K562 (cell line): ENCODE measurements at regions not wholly inside any gene's neighbourhood (a gene's known extent, or its start where the extent isn't known, plus 50 kb on each side); places are given as distances from the start of the nearest gene placed in this dataset.

Source experiments
- ASH1L ChIP-seq: fragments of 450-650 bp; IDR thresholded peaks from 2 replicates; pipeline ENCODE4 v1.6.1; 2018; ENCODE audit warnings: borderline replicate concordance, mild to moderate bottlenecking, low read depth; ENCODE audit not compliant: partially characterized antibody
- GATA2 ChIP-seq: sonication (generic); formaldehyde crosslinking; IDR thresholded peaks from 2 replicates; pipeline ENCODE4 v1.4.0; 2020; ENCODE audit warnings: mild to moderate bottlenecking, missing genetic modification reagents
- GATAD2B ChIP-seq: fragments of 450-650 bp; IDR thresholded peaks from 2 replicates; pipeline ENCODE4 v1.6.1; 2017; ENCODE audit warnings: mild to moderate bottlenecking, borderline replicate concordance
- JUND ChIP-seq, 2 experiments: IDR thresholded peaks; 2 replicates in 1 of 2; 3 replicates in 1 of 2; pipeline ENCODE4 v1.6.1; 2011; ENCODE audit warnings: borderline replicate concordance in 2 of 2, low read depth in 2 of 2, low read length in 2 of 2, improper control_type of control experiment in 1 of 2, missing biosample characterization in 1 of 2, missing genetic modification characterization in 1 of 2, missing genetic modification reagents in 1 of 2
- MAFG ChIP-seq: fragments of 450-650 bp; conservative IDR thresholded peaks from 2 replicates; pipeline ENCODE4 v1.6.1; 2016; ENCODE audit warnings: missing genetic modification characterization, missing compliant biosample characterization
- NR3C1 ChIP-seq: sonication (generic); formaldehyde crosslinking; IDR thresholded peaks from 2 replicates; pipeline ENCODE4 v1.8.1; 2022; ENCODE audit warnings: missing genetic modification reagents
- POLR2A ChIP-seq: fragments of 450-650 bp; conservative IDR thresholded peaks from 2 replicates; pipeline ENCODE4 v1.6.1; 2016
- ZNF232 ChIP-seq: sonication (generic); formaldehyde crosslinking; IDR thresholded peaks from 2 replicates; pipeline ENCODE4 v1.8.0; 2022; ENCODE audit warnings: mild to moderate bottlenecking, missing genetic modification reagents
- TF ChIP-seq, protein P1 (sequence below): fragments of 250-450 bp; sonication (Bioruptor Pico); IDR thresholded peaks from 2 replicates; pipeline ENCODE4 v1.4.0; 2020; ENCODE audit warnings: borderline replicate concordance
- TF ChIP-seq, protein P2 (sequence below): sonication (generic); formaldehyde crosslinking; IDR thresholded peaks from 2 replicates; pipeline ENCODE4 v1.9.0; 2022; ENCODE audit warnings: mild to moderate bottlenecking, missing genetic modification reagents
- TF ChIP-seq, protein P3 (sequence below), 2 experiments: fragments of 450-650 bp in 1 of 2; sonication (generic) in 1 of 2; formaldehyde crosslinking in 1 of 2; IDR thresholded peaks in 1 of 2; conservative IDR thresholded peaks in 1 of 2; 2 replicates each; pipeline versions ENCODE4 v1.6.1 to v1.8.1; 2016 to 2023; ENCODE audit warnings: mild to moderate bottlenecking in 2 of 2, moderate library complexity in 2 of 2, inconsistent platforms in 1 of 2, missing genetic modification reagents in 1 of 2
- TF ChIP-seq, protein P4 (sequence below), 3 experiments: IDR thresholded peaks in 2 of 3; conservative IDR thresholded peaks in 1 of 3; 2 replicates each; pipeline ENCODE4 v1.5.1; 2011 to 2012; ENCODE audit warnings: low read length in 3 of 3, mild to moderate bottlenecking in 3 of 3, control low read depth in 2 of 3, improper control_type of control experiment in 1 of 3, inconsistent platforms in 1 of 3, low read depth in 1 of 3, mixed read lengths in 1 of 3, moderate library complexity in 1 of 3; ENCODE audit not compliant: insufficient read depth in 2 of 3

DNA sequence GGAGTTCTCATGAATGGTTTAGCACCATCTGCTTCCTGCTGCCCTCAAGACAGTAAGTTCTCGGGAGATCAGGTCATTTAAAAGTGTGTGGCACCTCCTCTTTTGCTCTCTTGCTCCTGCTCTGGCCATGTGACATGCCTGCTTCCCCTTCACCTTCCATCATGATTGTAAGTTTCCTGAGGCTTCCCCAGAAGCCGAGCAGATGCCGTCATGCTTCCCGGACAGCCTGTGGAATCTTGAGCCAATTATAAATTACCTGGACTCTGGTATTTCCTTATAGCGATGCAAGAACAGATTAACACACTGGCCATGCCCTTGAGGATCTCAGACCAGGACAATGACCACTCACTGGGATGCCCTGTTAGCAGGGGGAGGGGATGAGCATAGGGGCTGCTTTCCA is 212.3 kb downstream of the MATN1 start:
- TF ChIP-seq, protein P1, sequence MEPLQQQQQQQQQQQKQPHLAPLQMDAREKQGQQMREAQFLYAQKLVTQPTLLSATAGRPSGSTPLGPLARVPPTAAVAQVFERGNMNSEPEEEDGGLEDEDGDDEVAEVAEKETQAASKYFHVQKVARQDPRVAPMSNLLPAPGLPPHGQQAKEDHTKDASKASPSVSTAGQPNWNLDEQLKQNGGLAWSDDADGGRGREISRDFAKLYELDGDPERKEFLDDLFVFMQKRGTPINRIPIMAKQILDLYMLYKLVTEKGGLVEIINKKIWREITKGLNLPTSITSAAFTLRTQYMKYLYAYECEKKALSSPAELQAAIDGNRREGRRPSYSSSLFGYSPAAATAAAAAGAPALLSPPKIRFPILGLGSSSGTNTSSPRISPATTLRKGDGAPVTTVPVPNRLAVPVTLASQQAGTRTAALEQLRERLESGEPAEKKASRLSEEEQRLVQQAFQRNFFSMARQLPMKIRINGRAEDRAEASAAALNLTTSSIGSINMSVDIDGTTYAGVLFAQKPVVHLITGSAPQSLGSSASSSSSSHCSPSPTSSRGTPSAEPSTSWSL (CRISPR knock-in tag), result no peak
- TF ChIP-seq POLR2A, result no peak
- no peak for TF ChIP-seq ZNF232
- TF ChIP-seq, protein P2, sequence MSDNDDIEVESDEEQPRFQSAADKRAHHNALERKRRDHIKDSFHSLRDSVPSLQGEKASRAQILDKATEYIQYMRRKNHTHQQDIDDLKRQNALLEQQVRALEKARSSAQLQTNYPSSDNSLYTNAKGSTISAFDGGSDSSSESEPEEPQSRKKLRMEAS, result no peak
- TF ChIP-seq, protein P3, sequence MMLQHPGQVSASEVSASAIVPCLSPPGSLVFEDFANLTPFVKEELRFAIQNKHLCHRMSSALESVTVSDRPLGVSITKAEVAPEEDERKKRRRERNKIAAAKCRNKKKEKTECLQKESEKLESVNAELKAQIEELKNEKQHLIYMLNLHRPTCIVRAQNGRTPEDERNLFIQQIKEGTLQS (IDR thresholded peaks at IDR 0.05), result no peak
- TF ChIP-seq, protein P3 (CRISPR knock-in tag; conservative IDR thresholded peaks at IDR 0.05), result no peak
- no peak for TF ChIP-seq MAFG (tag)
- no peak for TF ChIP-seq NR3C1 (CRISPR knock-in tag)
- no peak for TF ChIP-seq GATAD2B
- TF ChIP-seq ASH1L, result no peak
- no peak for TF ChIP-seq JUND (IDR thresholded peaks at IDR 0.05; ENCODE audit: borderline replicate concordance, low read depth, low read length)
- TF ChIP-seq JUND (tag; IDR thresholded peaks at IDR 0.05; ENCODE audit: borderline replicate concordance, low read depth, low read length), result no peak
- TF ChIP-seq, protein P4, sequence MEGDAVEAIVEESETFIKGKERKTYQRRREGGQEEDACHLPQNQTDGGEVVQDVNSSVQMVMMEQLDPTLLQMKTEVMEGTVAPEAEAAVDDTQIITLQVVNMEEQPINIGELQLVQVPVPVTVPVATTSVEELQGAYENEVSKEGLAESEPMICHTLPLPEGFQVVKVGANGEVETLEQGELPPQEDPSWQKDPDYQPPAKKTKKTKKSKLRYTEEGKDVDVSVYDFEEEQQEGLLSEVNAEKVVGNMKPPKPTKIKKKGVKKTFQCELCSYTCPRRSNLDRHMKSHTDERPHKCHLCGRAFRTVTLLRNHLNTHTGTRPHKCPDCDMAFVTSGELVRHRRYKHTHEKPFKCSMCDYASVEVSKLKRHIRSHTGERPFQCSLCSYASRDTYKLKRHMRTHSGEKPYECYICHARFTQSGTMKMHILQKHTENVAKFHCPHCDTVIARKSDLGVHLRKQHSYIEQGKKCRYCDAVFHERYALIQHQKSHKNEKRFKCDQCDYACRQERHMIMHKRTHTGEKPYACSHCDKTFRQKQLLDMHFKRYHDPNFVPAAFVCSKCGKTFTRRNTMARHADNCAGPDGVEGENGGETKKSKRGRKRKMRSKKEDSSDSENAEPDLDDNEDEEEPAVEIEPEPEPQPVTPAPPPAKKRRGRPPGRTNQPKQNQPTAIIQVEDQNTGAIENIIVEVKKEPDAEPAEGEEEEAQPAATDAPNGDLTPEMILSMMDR (IDR thresholded peaks at IDR 0.05 in 2 of 3, conservative IDR thresholded peaks at IDR 0.05 in 1 of 3; ENCODE audit: insufficient read depth in 2 of 3, low read depth in 1 of 3, low read length in 3 of 3), result no peak
- no peak for TF ChIP-seq GATA2
